ENCODE measurements at regions not wholly inside any gene's neighbourhood (a gene's known extent, or its start where the extent isn't known, plus 50 kb on each side); places are given as distances from the start of the nearest gene placed in this dataset.
A peak's percentile ranks its signal among the peaks of the same experiment; 100 is the strongest.

- no peak for DNase-seq (ENCODE audit: low spot score)
- Histone ChIP-seq H3K4me2 (no peak overlapping the region), H3K27ac (no peak overlapping the region), H2AFZ (no peak overlapping the region), H3K4me3 (no peak overlapping the region), H3K9me2 (replicated peaks; ENCODE audit: insufficient read depth) (no peaks in the 10 kb centered on the region), H3K79me2 (no peaks in the 10 kb centered on the region), H3K4me1 (ENCODE audit: insufficient read depth) (peaks cover 9% of the 10 kb centered on the region), H4K20me1 (ENCODE audit: insufficient read depth, poor library complexity, severe bottlenecking) (no peaks in the 10 kb centered on the region), H3K27me3 (no peaks in the 10 kb centered on the region), H3K36me3 (replicated peaks; ENCODE audit: insufficient read depth, low read depth) (no peaks in the 10 kb centered on the region), H3K9me3 (ENCODE audit: low read depth) (no peaks in the 10 kb centered on the region)
- 99% methylated on average over 2 of the region's 2 CpGs for WGBS (ENCODE audit: low lambda C conversion rate, missing lambda C conversion rate)
- no peak for TF ChIP-seq EZH2phosphoT487 (IDR thresholded peaks at IDR 0.05; ENCODE audit: low read depth, severe bottlenecking, unreplicated experiment)
- no peak for TF ChIP-seq CTCF (IDR thresholded peaks at IDR 0.05; ENCODE audit: poor library complexity)
- no peak for TF ChIP-seq EZH2 (IDR thresholded peaks at IDR 0.05; ENCODE audit: borderline replicate concordance)
These were observed 1123.4 kb upstream of the LRRTM3 start for GRCh38 chr10:65802391-65802790.

GRCh38 chr10:65805511-65805910, 1120.3 kb upstream of the LRRTM3 start:
- Histone ChIP-seq H3K36me3 (replicated peaks; ENCODE audit: insufficient read depth, low read depth) (no peaks in the 10 kb centered on the region), H3K27me3 (no peaks in the 10 kb centered on the region), H3K27ac (no peak overlapping the region), H3K9me2 (replicated peaks; ENCODE audit: insufficient read depth) (no peaks in the 10 kb centered on the region), H3K79me2 (no peaks in the 10 kb centered on the region), H4K20me1 (ENCODE audit: insufficient read depth, poor library complexity, severe bottlenecking) (no peaks in the 10 kb centered on the region), H3K4me1 (ENCODE audit: insufficient read depth) (peaks cover 9% of the 10 kb centered on the region), H3K4me3 (no peak overlapping the region), H3K4me2 (no peak overlapping the region), H3K9me3 (ENCODE audit: low read depth) (no peaks in the 10 kb centered on the region), H2AFZ (no peak overlapping the region)
- no peak for DNase-seq (ENCODE audit: low spot score)
- TF ChIP-seq CTCF (IDR thresholded peaks at IDR 0.05; ENCODE audit: poor library complexity) (no peak), EZH2 (IDR thresholded peaks at IDR 0.05; ENCODE audit: borderline replicate concordance) (no peak)
- 40% methylated on average over 1 of the region's 1 CpG for WGBS (ENCODE audit: low lambda C conversion rate, missing lambda C conversion rate)

- Histone ChIP-seq H3K4me3 (no peak overlapping the region), H3K4me1 (ENCODE audit: insufficient read depth) (peaks cover 9% of the 10 kb centered on the region), H3K27me3 (no peaks in the 10 kb centered on the region), H3K4me2 (peak overlapping the region; percentile 14), H3K9me2 (replicated peaks; ENCODE audit: insufficient read depth) (no peaks in the 10 kb centered on the region), H3K9me3 (ENCODE audit: low read depth) (no peaks in the 10 kb centered on the region), H3K79me2 (no peaks in the 10 kb centered on the region), H4K20me1 (ENCODE audit: insufficient read depth, poor library complexity, severe bottlenecking) (no peaks in the 10 kb centered on the region), H3K36me3 (replicated peaks; ENCODE audit: insufficient read depth, low read depth) (no peaks in the 10 kb centered on the region), H2AFZ (no peak overlapping the region), H3K27ac (no peak overlapping the region)
- DNase-seq (ENCODE audit: low spot score): peak; percentile 6
- TF ChIP-seq EZH2 (IDR thresholded peaks at IDR 0.05; ENCODE audit: borderline replicate concordance) (no peak), EZH2phosphoT487 (IDR thresholded peaks at IDR 0.05; ENCODE audit: low read depth, severe bottlenecking, unreplicated experiment) (no peak), CTCF (IDR thresholded peaks at IDR 0.05; ENCODE audit: poor library complexity) (no peak)
- WGBS (ENCODE audit: low lambda C conversion rate, missing lambda C conversion rate): 12% methylated on average over 1 of the region's 1 CpG
These were observed 1119.8 kb upstream of the LRRTM3 start for GRCh38 chr10:65805993-65806392.

Measured in hepatocyte (in vitro differentiated cells).